ENCODE measurements at regions not wholly inside any gene's neighbourhood (a gene's known extent, or its start where the extent isn't known, plus 50 kb on each side); places are given as distances from the start of the nearest gene placed in this dataset.

DNA sequence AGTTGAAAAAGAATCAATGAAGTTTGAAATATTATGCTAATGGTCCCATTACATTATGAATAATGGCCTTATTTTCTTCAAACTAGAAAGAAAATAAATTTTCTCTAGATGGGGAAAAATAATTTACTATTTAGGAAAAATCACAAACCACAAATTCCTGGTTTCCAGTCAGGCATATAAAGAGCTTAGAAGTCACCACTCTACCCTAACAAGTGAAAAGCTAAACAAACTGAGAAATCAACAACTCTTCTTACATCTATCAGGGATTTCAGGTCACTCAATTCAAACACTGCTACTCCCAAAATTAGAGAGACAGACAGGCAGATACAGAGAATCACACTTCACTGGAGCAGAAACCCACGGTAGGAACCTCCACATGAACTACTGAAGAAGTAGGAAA lies 82.1 kb upstream of the LRRC7 start (continued):
- TF ChIP-seq, protein P1, sequence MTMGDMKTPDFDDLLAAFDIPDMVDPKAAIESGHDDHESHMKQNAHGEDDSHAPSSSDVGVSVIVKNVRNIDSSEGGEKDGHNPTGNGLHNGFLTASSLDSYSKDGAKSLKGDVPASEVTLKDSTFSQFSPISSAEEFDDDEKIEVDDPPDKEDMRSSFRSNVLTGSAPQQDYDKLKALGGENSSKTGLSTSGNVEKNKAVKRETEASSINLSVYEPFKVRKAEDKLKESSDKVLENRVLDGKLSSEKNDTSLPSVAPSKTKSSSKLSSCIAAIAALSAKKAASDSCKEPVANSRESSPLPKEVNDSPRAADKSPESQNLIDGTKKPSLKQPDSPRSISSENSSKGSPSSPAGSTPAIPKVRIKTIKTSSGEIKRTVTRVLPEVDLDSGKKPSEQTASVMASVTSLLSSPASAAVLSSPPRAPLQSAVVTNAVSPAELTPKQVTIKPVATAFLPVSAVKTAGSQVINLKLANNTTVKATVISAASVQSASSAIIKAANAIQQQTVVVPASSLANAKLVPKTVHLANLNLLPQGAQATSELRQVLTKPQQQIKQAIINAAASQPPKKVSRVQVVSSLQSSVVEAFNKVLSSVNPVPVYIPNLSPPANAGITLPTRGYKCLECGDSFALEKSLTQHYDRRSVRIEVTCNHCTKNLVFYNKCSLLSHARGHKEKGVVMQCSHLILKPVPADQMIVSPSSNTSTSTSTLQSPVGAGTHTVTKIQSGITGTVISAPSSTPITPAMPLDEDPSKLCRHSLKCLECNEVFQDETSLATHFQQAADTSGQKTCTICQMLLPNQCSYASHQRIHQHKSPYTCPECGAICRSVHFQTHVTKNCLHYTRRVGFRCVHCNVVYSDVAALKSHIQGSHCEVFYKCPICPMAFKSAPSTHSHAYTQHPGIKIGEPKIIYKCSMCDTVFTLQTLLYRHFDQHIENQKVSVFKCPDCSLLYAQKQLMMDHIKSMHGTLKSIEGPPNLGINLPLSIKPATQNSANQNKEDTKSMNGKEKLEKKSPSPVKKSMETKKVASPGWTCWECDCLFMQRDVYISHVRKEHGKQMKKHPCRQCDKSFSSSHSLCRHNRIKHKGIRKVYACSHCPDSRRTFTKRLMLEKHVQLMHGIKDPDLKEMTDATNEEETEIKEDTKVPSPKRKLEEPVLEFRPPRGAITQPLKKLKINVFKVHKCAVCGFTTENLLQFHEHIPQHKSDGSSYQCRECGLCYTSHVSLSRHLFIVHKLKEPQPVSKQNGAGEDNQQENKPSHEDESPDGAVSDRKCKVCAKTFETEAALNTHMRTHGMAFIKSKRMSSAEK (CRISPR knock-in tag; IDR thresholded peaks at IDR 0.05; ENCODE audit: borderline replicate concordance) = no peak
- TF ChIP-seq GTF2I (CRISPR knock-in tag; conservative IDR thresholded peaks at IDR 0.05) (no peak), CREM (CRISPR knock-in tag; IDR thresholded peaks at IDR 0.05) (no peak), HMGA2 (CRISPR knock-in tag; IDR thresholded peaks at IDR 0.05) (no peak), ETV6 (CRISPR knock-in tag; IDR thresholded peaks at IDR 0.05) (no peak), ELF4 (CRISPR knock-in tag; IDR thresholded peaks at IDR 0.05; ENCODE audit: low read depth) (no peak), ZNF232 (CRISPR knock-in tag; IDR thresholded peaks at IDR 0.05) (no peak), ZNF317 (CRISPR knock-in tag; IDR thresholded peaks at IDR 0.05; ENCODE audit: borderline replicate concordance, low read depth) (no peak)
- TF ChIP-seq, protein P2, sequence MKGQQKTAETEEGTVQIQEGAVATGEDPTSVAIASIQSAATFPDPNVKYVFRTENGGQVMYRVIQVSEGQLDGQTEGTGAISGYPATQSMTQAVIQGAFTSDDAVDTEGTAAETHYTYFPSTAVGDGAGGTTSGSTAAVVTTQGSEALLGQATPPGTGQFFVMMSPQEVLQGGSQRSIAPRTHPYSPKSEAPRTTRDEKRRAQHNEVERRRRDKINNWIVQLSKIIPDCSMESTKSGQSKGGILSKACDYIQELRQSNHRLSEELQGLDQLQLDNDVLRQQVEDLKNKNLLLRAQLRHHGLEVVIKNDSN (CRISPR knock-in tag; IDR thresholded peaks at IDR 0.05) = no peak
- TF ChIP-seq, protein P3, sequence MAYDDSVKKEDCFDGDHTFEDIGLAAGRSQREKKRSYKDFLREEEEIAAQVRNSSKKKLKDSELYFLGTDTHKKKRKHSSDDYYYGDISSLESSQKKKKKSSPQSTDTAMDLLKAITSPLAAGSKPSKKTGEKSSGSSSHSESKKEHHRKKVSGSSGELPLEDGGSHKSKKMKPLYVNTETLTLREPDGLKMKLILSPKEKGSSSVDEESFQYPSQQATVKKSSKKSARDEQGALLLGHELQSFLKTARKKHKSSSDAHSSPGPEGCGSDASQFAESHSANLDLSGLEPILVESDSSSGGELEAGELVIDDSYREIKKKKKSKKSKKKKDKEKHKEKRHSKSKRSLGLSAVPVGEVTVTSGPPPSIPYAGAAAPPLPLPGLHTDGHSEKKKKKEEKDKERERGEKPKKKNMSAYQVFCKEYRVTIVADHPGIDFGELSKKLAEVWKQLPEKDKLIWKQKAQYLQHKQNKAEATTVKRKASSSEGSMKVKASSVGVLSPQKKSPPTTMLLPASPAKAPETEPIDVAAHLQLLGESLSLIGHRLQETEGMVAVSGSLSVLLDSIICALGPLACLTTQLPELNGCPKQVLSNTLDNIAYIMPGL (CRISPR knock-in tag; IDR thresholded peaks at IDR 0.05) = no peak

DNA sequence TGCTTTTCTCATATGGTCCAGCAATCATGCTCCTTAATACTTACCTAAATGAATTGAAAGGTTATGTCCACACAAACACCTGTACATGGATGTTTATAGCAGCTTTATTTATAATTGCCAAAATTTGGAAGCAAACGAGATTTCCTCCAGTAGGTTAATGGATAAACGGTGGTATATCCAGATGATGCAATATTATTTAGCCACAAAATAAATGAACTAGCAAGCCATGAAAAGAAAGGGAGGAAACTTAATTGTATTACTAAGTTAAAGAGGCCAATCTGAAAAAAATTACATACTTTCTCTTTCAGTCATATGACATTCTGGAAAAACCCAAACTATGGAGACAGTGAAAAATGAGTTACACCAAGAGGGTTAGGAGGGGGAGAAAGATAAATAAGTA lies 76.3 kb upstream of the LRRC7 start:
- ATAC-seq = no peak
- CTCF ChIA-PET = interaction anchor here (0.6 kb wide), 1 partner anchor 691 kb away, joined by 4 read pairs; no protein-coding TSS in a partner anchor
- H3K4me3 Mint-ChIP-seq = no peak overlapping the region
- H3K4me1 Mint-ChIP-seq = peaks cover 11% of the 10 kb centered on the region
- peaks cover 14% of the 10 kb centered on the region for H3K9me3 Mint-ChIP-seq
- no peaks in the 10 kb centered on the region for H3K27me3 Mint-ChIP-seq (ENCODE audit: low read depth)
- no peak for DNase-seq (ENCODE audit: low spot score)
- H3K27ac Mint-ChIP-seq = no peak overlapping the region
- POLR2A ChIA-PET = no interaction called here
- TF ChIP-seq, protein P4, sequence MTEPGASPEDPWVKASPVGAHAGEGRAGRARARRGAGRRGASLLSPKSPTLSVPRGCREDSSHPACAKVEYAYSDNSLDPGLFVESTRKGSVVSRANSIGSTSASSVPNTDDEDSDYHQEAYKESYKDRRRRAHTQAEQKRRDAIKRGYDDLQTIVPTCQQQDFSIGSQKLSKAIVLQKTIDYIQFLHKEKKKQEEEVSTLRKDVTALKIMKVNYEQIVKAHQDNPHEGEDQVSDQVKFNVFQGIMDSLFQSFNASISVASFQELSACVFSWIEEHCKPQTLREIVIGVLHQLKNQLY (CRISPR knock-in tag; IDR thresholded peaks at IDR 0.05) = no peak
- TF ChIP-seq NFATC4 (CRISPR knock-in tag; IDR thresholded peaks at IDR 0.05) = no peak
- no peak for TF ChIP-seq ZNF263 (CRISPR knock-in tag; IDR thresholded peaks at IDR 0.05; ENCODE audit: low read depth)
- TF ChIP-seq FOXK1 (CRISPR knock-in tag; IDR thresholded peaks at IDR 0.05) = no peak
- TF ChIP-seq, protein P5, sequence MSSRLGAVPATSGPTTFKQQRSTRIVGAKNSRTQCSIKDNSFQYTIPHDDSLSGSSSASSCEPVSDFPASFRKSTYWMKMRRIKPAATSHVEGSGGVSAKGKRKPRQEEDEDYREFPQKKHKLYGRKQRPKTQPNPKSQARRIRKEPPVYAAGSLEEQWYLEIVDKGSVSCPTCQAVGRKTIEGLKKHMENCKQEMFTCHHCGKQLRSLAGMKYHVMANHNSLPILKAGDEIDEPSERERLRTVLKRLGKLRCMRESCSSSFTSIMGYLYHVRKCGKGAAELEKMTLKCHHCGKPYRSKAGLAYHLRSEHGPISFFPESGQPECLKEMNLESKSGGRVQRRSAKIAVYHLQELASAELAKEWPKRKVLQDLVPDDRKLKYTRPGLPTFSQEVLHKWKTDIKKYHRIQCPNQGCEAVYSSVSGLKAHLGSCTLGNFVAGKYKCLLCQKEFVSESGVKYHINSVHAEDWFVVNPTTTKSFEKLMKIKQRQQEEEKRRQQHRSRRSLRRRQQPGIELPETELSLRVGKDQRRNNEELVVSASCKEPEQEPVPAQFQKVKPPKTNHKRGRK (CRISPR knock-in tag; IDR thresholded peaks at IDR 0.05; ENCODE audit: borderline replicate concordance) = no peak
- peaks cover 9% of the 10 kb centered on the region for H3K36me3 Mint-ChIP-seq

DNA sequence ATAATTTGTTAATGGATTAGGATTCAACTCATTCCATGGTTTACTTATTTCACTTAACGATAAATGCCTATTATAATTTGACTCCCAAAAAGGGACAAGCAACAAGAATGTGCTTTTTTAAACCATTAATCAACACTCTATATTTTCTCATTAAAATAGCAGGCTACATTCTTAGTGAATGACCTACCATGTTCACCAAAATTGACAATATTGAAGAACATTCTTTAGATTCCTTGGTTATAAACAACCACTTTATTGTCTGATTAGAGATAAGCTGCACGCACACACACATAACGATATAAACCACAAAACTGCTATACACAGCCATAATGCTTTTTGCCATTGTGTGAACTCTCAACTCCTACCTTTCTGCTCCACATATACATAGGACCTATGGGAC lies 75.4 kb upstream of the LRRC7 start:
- H3K27me3 Mint-ChIP-seq (ENCODE audit: low read depth) = no peaks in the 10 kb centered on the region
- H3K27ac Mint-ChIP-seq = no peak overlapping the region
- no peak for DNase-seq (ENCODE audit: low spot score)
- ATAC-seq = no peak
- CTCF ChIA-PET = no interaction called here
- peaks cover 8% of the 10 kb centered on the region for H3K9me3 Mint-ChIP-seq
- peaks cover 11% of the 10 kb centered on the region for H3K4me1 Mint-ChIP-seq
- peaks cover 6% of the 10 kb centered on the region for H3K36me3 Mint-ChIP-seq
- POLR2A ChIA-PET = no interaction called here
- no peak overlapping the region for H3K4me3 Mint-ChIP-seq
- TF ChIP-seq FOXK1 (CRISPR knock-in tag; IDR thresholded peaks at IDR 0.05) (no peak), JUN (CRISPR knock-in tag; IDR thresholded peaks at IDR 0.05) (no peak), TCF7 (CRISPR knock-in tag; IDR thresholded peaks at IDR 0.05; ENCODE audit: low read depth) (no peak), GABPB1 (CRISPR knock-in tag; IDR thresholded peaks at IDR 0.05) (no peak), FOXP1 (CRISPR knock-in tag; IDR thresholded peaks at IDR 0.05; ENCODE audit: borderline replicate concordance) (no peak), ZNF416 (CRISPR knock-in tag; IDR thresholded peaks at IDR 0.05) (no peak), CBFB (CRISPR knock-in tag; IDR thresholded peaks at IDR 0.05; ENCODE audit: low read depth) (no peak), NFE2L1 (CRISPR knock-in tag; IDR thresholded peaks at IDR 0.05) (no peak)
- TF ChIP-seq, protein P6, sequence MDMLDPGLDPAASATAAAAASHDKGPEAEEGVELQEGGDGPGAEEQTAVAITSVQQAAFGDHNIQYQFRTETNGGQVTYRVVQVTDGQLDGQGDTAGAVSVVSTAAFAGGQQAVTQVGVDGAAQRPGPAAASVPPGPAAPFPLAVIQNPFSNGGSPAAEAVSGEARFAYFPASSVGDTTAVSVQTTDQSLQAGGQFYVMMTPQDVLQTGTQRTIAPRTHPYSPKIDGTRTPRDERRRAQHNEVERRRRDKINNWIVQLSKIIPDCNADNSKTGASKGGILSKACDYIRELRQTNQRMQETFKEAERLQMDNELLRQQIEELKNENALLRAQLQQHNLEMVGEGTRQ (CRISPR knock-in tag; IDR thresholded peaks at IDR 0.05) = no peak
- TF ChIP-seq, protein P2 (CRISPR knock-in tag; IDR thresholded peaks at IDR 0.05) = no peak

Measured in WTC11 (cell line).